HG03469 (cell line): ENCODE measurements at regions not wholly inside any gene's neighbourhood (a gene's known extent, or its start where the extent isn't known, plus 50 kb on each side); places are given as distances from the start of the nearest gene placed in this dataset.
A peak's percentile ranks its signal among the peaks of the same experiment; 100 is the strongest.

Source experiments
- ATAC-seq: cut with Tn5 transposase; IDR thresholded peaks from one replicate; pipeline ENCODE4 v1.9.1; 2021; ENCODE audit warnings: mild to moderate bottlenecking, moderate library complexity, moderate number of reproducible peaks; ENCODE audit not compliant: unreplicated experiment

DNA sequence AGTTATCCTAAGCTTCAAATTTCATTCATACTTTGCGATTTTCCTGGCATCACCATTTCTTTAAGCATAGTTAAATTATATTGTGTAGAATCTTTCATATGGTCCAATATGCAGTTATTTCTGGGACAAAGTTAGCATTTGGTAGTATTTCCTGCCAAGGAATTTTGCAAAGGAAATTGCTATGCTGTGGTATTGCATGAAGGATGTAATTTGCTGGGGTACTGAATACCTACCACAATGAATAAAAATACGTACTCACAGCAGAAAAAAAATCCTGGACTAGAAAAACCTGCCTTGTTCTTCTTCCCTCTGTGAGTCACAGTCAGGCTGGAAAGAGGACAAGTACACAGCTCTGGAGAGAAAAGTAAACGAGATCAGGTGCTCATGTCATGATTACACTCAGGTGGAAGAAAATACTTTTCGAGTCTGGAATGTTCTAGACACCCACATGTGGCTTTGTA lies 241.2 kb downstream of the PTBP2 start:
- no peak for ATAC-seq

DNA sequence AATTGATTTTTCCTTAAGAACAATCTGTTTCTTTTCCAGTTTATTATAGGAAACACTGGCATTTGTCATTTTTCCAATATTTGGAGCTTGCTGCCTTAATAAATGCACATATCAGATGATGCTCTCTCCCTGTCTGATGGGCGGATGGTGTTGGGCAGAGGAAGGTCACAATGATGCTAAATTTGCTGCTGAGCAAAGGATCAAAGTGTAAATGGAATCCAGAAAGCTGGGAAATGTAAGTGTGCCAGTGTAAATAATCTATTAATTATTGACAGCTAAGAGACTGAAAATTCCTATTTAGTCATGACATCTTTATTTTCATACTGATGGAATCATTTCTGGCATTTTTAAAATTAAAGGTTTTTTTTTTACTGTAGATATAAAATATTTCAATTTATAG lies 243.2 kb downstream of the PTBP2 start:
- no peak for ATAC-seq

DNA sequence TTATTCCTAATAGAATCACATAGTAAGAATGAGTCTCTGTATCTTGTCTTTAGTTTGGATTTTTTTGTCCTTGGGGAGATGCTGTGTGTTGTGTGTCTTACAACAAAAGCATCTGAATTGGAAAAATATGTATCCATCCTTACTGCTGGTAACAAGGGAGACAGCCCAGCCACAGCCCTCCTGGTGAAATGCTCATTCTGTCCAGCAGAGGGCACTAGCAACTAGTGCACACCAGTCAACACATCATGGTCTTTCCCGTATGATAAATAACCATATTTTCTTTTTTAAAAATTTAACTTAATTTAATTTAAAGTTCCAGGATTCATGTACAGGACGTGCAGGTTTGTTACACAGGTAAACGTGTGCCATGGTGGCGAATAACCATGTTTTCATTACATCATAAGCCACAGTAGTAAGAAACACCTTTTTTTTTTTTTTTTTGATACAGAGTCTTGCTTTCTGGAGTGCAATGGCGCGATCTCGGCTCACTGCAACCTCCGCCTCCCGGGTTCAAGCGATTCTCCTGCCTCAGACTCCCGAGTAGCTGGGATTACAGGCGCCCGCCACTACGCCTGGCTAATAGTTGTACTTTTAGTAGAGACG lies 245.1 kb downstream of the PTBP2 start:
- peak; percentile 91 for ATAC-seq

DNA sequence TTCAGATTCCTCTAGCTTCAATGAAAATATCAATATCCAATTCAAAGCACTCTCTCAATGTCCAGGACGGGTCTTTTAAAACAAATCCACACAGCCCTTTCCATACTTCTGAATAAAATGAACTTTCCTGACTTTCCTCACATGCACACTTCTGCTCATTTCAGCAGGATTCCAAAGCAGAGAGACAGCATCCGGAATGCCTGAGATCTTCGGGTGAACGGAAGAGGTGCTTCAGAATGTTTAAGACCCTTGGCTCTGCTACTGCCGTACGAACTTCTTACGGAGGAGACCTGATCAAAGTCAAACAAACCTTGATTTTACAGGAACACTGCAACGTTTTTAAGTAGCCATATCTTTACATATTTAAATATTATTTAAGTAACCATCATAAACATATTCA lies 245.7 kb downstream of the PTBP2 start:
- no peak for ATAC-seq

DNA sequence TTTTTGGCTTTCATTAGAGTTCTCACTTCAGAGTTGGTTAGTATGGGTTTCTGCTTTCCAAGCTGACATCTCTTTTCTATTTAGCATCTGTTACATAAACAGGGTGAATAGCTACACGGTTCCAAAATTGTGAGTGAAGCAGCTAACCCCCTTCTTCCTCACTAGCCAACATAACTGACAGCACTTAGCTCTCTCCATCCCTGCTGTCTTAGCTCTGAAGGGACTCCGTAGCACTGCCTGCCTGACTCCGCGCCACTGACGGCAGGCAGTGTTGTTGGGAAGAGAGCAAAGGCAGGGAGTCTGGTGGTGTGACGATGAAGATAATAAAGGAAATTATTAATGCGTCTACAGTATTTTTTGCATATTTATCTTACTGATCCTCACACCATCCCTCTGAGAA lies 247.0 kb downstream of the PTBP2 start:
- ATAC-seq = no peak

DNA sequence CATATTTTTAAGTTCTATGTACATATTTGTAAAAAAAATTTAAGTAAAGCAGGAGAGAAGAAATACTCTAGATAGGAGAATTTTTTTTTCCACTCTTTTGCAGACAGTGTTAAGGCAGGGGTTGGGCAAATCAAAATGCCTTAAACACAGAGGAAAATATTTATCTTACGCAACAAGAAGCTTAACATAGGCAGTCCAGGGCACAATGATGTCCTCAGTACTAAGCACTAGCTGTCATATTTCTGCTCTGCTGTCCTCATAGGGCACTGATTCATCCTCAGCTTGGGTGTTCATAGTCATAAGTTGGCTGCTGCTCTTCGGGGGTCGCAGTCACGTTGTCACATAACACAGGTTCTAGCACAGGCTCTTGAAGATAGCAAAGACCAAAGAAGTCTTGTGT lies 247.4 kb downstream of the PTBP2 start:
- ATAC-seq = no peak

DNA sequence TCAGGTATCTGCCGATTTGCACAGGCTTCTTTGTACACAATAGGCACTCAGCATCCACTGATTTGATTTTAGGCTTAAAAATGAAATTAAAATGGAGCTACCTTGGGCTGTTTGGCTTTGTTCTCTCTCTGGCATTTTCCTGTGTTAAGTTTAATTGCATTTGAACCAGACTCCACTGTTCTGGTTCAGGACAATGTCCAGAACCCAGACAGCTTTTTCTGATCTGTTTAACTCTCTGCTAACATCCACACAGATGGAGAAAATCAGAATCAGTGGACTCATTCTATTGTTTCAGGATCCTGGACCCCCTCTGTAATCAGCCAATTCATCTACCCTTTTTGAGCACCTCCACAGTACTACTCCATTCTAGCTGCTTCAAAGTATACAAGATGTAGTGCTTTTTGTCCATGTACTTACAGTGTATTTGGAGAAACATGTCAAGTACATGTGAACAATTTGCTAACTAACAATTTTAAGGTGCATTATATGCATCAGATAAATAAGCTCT lies 248.1 kb downstream of the PTBP2 start:
- ATAC-seq = no peak

DNA sequence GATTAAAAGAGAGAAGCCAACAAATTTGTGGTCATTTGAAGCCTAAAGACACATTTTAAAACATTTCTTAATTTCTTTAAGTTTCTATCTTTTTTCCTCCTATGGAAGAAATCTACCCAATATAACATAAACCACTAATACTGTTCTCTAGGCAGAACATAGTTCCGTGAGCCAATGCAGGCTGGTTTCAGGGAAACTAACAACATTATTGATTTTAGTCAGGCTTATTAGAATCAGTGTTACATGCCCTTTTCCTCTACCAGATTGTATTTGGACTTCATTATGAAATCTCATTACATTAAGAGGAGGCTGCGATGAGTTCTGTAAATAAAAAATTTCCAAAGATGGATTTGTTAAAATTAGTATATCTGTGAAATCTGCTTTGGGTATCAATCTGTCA lies 249.9 kb downstream of the PTBP2 start:
- no peak for ATAC-seq

DNA sequence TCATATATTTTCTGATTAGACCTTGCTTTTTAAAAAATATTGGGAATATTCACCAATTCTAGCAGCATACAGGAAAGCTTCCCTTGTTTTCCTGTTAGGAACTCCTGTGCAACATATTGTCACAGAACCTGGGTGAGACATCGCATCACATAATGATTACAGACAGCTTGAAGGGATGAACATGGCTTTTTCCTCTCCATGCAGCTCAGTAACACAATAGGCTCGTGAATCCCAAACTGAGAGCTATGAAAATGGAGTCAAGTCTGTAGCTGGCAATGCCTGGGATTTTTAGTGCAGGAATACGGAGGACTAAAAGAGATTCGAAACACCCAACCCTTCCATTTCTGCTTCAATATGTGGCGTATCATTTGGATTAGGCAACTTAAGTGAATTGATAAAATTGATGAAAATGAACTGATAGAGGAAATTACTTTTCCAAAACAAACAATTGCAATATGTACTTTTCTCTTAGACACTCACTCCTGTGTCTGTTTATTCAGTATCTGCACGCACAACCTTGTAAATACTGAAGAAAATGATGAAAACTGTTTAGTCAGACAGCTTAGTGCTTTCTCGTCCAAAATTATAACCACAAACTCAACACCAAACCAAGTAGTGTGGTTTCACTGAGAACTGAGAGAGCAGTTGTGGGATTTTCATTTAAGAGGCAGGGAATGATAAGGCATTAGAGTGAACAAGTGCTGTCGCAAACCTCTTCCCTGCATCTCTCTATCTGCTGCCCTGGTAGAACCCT lies 250.4 kb downstream of the PTBP2 start:
- ATAC-seq = no peak

DNA sequence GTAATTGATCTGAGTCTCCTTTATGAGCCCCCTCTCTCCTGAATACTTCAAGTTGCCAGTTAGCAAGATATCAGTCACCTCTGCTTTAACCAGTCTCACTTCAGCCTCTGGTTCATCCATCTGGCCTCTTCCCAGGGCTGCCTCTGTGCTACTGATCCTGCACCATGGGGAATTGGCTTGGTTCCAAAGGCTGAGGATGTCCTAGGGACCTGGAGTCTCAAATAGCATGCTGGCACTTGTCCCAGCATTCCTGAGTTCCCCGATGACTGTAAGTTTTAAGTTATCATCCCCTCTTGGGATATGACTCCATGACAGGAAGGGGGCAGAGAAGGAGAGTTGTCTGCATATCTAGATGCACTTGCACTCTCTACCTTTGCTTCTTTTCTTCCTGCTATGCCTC lies 252.0 kb downstream of the PTBP2 start:
- ATAC-seq = no peak

DNA sequence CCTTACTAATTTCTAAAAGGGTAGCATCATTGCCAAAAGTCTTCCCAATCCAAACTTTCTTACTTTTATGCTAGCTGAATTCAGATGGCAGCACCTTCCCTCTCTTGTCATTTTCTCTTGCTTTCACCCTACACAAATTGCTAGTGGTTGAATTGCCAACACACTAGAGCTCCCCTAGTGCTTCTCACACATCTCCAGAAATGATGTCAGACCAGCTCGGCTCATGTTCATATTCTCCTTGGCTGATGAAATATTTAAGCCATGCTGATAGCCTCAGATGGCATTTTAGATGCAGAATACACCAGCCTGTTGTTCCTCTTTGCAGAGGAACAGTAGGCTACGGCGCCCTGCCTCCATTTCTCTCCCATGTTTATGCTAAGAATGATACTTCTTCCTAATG lies 256.9 kb downstream of the PTBP2 start:
- no peak for ATAC-seq

DNA sequence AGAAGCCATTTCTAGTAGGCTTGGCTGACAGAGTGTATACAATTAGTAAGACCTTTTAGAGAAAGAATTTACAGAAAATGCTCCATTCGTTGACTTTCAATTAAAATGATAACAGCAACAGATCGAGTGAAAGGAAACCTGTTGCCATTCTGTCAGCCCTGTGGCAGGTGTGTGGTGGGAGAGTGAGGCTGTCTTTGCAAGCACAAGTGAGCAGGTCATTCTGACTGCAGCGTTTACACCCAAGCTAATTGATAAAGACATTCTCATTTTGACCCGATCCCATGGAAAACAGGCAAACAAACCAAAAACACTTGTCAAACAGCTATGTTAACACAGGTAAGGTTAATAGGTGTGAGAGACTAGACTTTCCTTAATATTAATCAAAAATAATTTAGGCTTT lies 257.3 kb downstream of the PTBP2 start:
- no peak for ATAC-seq

DNA sequence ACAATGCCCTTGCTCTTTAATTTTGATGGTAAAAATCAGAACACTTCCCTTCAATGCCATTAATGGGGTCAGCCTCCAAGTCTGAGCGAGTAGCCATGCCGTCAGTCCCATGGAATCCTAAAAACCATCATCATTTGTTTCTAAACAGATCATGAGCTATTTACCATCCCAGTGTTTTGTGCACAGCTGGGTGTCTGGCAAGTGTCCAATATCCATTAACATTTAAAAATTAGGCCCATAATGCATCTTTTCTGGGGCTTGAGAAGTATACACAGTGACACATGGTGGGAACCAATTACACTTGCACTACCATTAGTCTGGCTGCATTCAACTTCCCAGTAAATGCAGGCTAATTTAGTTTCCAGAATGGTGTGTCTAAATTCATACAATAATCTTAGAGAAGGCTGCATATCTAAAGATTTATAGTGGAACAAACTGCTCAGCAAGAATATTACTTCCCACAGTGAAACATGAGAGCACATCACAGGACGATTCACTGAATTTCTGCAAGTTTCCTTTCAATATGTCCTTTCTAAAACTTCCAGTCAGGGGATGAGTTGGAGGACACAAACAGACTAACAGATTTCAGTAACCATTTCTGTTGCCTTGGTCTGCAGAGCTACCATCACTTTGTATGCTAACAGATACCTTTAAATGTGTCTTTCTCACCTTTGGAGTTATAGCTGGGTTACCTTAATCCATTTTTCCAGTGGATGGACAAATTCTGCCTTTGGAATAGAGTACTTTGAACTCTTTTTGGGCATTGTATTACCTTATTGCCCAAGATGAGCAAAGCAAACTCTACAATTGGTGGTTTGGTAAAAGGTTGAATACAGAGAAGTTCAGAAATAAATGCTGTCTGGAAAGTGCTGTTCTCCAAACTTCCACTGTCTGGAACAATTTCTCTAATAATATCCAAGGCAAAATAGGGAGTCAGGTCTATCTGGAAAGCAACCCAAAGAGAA lies 258.0 kb downstream of the PTBP2 start:
- ATAC-seq = no peak

DNA sequence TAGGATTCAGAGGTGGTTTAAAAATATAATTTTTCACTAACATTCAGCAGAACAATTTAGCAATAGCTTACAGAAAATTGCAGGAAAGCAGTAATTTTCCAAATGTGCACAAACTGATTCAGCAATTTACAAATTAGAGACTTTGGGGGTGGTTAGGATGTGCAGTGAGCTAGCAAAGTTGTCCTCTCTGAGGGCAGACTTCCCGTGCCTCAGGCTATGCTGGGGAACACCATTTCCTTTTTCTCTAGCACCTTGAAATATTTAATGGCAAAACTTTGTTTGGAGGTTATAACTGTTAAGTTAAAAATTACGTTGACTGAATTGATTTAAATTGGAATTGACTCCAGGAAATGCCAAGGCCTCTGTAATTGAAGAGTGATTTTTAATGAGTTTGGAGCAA lies 258.9 kb downstream of the PTBP2 start:
- no peak for ATAC-seq

DNA sequence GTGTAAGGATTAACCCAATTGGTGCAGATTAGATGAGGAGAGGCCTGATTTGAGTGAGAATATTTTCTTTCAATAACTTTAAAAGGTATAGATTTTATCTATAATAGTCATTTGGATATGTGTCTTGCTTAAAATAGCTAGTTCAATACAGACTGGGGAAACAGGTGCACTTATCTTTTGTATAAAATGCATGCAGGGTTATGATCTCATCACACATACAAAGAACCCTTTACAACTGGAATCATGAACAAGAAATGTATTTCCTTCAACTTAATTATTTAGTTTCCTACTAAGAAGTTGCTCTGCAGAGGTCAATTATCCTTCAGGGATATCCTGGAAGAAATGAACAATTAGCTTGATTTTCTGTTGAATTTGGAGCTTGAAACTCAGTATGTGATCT lies 259.6 kb downstream of the PTBP2 start:
- no peak for ATAC-seq

DNA sequence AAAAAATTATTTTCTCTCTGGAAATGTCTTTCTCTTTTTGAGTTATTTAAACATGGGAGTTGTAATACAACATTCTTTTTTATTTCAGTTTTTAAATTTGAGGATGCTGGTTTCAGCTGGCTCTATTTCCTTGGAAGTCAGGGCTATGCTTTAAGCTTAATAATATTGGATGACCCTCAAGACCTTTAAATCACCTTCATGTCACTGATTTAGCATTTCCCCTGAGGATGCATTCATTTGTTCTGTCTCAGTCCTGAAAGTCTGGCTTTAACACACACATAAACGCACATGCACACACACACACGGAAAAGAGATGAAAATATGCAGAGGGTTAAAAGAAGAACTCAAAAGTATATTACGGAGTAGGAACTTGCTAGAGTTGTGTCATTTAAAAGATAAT lies 260.5 kb downstream of the PTBP2 start:
- ATAC-seq = no peak

DNA sequence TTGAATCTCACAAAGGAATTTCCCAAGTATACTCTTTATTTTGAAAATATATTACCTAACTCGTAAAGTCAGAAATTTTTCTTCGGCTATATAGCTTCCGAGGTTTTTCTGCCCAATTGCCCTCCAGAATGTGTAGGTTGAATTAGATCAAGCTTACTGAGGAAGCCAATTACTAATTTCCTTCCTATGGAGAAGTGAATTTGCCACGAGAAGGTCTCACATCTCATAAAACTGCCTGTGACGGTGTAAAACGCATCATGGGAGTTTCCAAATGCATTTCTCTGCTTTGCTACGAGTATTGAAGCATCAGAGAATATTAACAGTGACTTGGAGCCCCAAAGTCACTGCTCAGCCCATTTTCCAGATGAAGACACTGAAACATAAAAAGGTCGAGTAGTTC lies 262.3 kb downstream of the PTBP2 start:
- ATAC-seq = no peak

DNA sequence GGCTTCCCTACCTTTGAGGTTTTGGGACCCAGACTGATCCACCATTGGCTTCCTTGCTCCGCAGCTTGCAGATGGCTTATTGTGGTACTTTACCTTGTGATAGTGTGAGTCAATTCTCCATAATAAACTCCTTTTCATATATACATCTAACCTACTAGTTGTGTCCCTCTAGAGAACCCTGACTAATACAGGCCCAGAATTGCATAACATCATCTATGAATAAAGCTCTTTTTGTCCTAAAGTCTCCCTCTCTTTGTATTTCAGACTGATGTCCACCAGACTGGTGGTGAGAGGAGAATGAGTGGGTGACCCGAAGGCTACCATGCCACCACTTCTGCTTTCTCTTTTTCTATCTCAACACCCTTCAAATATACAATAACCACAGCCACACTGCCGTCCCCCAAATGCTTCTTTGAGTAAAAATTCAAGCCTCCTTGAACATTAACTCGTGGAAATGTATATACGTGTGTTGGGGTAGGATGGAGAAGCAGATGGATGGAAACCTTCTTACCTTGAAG lies 265.7 kb downstream of the PTBP2 start:
- ATAC-seq = no peak

DNA sequence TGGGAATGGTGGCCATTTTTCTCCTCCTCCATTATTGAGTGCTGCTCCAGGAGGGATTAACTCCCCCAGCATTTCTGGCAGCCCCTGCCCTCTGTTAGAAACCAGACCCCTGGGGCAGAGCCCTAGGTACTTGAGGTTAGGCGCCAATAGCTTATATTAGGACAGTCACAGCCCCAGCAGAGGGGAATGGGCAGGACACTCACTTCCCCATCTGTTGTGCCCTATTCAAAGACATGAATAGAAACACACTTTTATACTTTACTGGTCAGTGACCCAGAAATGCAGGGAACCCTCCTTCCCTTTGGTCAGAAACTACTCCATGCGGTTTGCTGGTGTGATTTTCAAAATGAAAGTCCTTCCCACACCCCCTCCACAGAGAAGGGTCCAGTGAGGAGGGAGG lies 267.7 kb downstream of the PTBP2 start:
- ATAC-seq = no peak

DNA sequence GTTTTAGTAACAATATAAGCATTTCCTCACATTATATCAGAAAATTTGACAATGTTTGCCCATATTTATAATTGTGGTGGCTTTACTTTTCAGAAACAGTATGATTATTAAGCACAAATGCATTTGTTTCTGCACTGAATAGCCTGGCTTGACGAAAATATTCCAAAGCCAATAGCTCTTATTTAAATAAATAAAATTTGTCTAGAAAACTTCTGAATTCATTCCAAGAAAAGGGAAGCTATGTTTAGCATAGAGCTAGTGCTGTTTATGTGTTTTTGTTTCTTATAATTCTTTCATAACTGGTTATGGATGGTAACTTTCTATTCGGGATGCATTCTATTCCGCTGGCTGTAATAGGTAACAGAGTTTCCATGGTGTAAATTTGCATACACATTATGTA lies 268.6 kb downstream of the PTBP2 start:
- ATAC-seq = no peak

DNA sequence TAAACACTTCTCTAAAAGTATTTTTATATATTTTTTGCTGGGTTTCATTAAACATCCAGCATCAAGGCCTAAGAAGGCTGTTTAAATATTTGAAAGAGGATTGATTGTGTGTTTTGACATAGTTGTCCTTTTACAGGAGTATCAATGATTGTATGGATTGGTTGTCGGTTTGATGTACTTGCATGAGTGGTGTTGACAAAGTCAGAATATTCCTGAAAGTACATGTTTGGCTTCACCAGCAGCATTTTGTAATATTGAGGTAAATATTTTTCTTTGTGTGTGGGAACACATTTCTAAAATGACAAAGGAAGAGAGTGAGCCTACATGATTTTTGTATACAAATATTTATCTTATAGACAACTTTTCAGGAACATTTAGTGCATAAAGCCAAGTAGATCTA lies 269.7 kb downstream of the PTBP2 start:
- no peak for ATAC-seq
